Neural cell (in vitro differentiated cells): ENCODE measurements at regions not wholly inside any gene's neighbourhood (a gene's known extent, or its start where the extent isn't known, plus 50 kb on each side); places are given as distances from the start of the nearest gene placed in this dataset.

ENCODE experiments used
- H2AFZ ChIP-seq: fragments of 200-600, 300-800 bp; sonication (generic), shearing (Covaris generic); 2 replicates; pipeline ENCODE4 v1.6.0; 2014; ENCODE audit warnings: low read depth, mild to moderate bottlenecking, antibody characterized with exemption, low read length, moderate library complexity
- H3F3A ChIP-seq: fragments of 200-600 bp; shearing (Covaris generic); 2 replicates; pipeline ENCODE4 v1.6.1; 2016; ENCODE audit warnings: mild to moderate bottlenecking, moderate library complexity, mixed read lengths, antibody characterized with exemption, low read length; ENCODE audit not compliant: insufficient read depth, poor library complexity, severe bottlenecking
- H3K27ac ChIP-seq: fragments of 200-600, 300-800 bp; sonication (generic), shearing (Covaris generic); 2 replicates; pipeline ENCODE4 v1.5.1; 2014; ENCODE audit warnings: mild to moderate bottlenecking, low read length, moderate library complexity
- H3K27me3 ChIP-seq: fragments of 300-800, 200-600 bp; sonication (generic), shearing (Covaris generic); 2 replicates; pipeline ENCODE4 v1.6.0; 2014; ENCODE audit warnings: mild to moderate bottlenecking, low read depth, low read length, moderate library complexity; ENCODE audit not compliant: insufficient read depth
- H3K36me3 ChIP-seq: fragments of 300-800, 200-600 bp; sonication (generic), shearing (Covaris generic); 2 replicates; pipeline ENCODE4 v1.5.1; 2014; ENCODE audit warnings: mild to moderate bottlenecking, antibody characterized with exemption, low read length, moderate library complexity; ENCODE audit not compliant: insufficient read depth
- H3K4me2 ChIP-seq: fragments of 300-800, 200-600 bp; sonication (generic), shearing (Covaris generic); 2 replicates; pipeline ENCODE4 v1.6.0; 2014; ENCODE audit warnings: mild to moderate bottlenecking, low read length
- H3K4me3 ChIP-seq: fragments of 300-800, 200-600 bp; sonication (generic), shearing (Covaris generic); 2 replicates; pipeline ENCODE4 v1.5.1; 2014; ENCODE audit warnings: mild to moderate bottlenecking, low read length, moderate library complexity
- H3K79me2 ChIP-seq: fragments of 200-600 bp; shearing (Covaris generic); replicated peaks from 2 replicates; pipeline ENCODE4 v1.6.0; 2014; ENCODE audit warnings: mild to moderate bottlenecking, low read length, moderate library complexity; ENCODE audit not compliant: insufficient read depth
- H3K9ac ChIP-seq: fragments of 300-800, 200-600 bp; sonication (generic), shearing (Covaris generic); 2 replicates; pipeline ENCODE4 v1.6.1; 2016; ENCODE audit warnings: mild to moderate bottlenecking, low read length, mixed read lengths
- H3K9me2 ChIP-seq: fragments of 200-600 bp; shearing (Covaris generic); 2 replicates; pipeline ENCODE4 v1.6.1; 2016; ENCODE audit warnings: mild to moderate bottlenecking, low read length, mixed read lengths; ENCODE audit not compliant: insufficient read depth
- H3K9me3 ChIP-seq: fragments of 200-600, 300-800 bp; sonication (generic), shearing (Covaris generic); 2 replicates; pipeline ENCODE4 v1.6.1; 2016; ENCODE audit warnings: mild to moderate bottlenecking, mixed run types, low read length, moderate library complexity, mixed read lengths
- H4K20me1 ChIP-seq: fragments of 200-600 bp; shearing (Covaris generic); 2 replicates; pipeline ENCODE4 v1.6.1; 2016; ENCODE audit warnings: mild to moderate bottlenecking, mixed run types; ENCODE audit not compliant: insufficient read depth
- CTCF ChIP-seq: fragments of 450-650 bp; IDR thresholded peaks from 2 replicates; pipeline ENCODE4 v1.5.1; 2014; ENCODE audit warnings: antibody characterized with exemption, mild to moderate bottlenecking, moderate library complexity; ENCODE audit not compliant: poor library complexity, severe bottlenecking
- EP300 ChIP-seq: fragments of 450-650 bp; conservative IDR thresholded peaks from 2 replicates; pipeline ENCODE4 v1.6.1; 2014; ENCODE audit warnings: antibody characterized with exemption, mild to moderate bottlenecking, moderate library complexity; ENCODE audit not compliant: poor library complexity, severe bottlenecking
- EZH2 ChIP-seq: fragments of 200-600, 300-800 bp; shearing (Covaris generic), sonication (generic); IDR thresholded peaks from 2 replicates; pipeline ENCODE4 v1.6.1; 2014; ENCODE audit warnings: antibody characterized with exemption, low read length, borderline replicate concordance, mild to moderate bottlenecking; ENCODE audit not compliant: insufficient read depth, poor library complexity, severe bottlenecking
- MXI1 ChIP-seq: fragments of 450-650 bp; conservative IDR thresholded peaks from 2 replicates; pipeline ENCODE4 v1.6.1; 2014; ENCODE audit warnings: antibody characterized with exemption, mild to moderate bottlenecking; ENCODE audit not compliant: poor library complexity, severe bottlenecking
- POLR2AphosphoS5 ChIP-seq: IDR thresholded peaks from 2 replicates; pipeline ENCODE4 v1.6.1; 2012
- RAD21 ChIP-seq: fragments of 450-650 bp; conservative IDR thresholded peaks from 2 replicates; pipeline ENCODE4 v1.6.1; 2014; ENCODE audit warnings: antibody characterized with exemption, mild to moderate bottlenecking, moderate library complexity
- REST ChIP-seq: IDR thresholded peaks from 2 replicates; pipeline ENCODE4 v1.6.1; 2012; ENCODE audit warnings: borderline replicate concordance
- SMC3 ChIP-seq: fragments of 450-650 bp; conservative IDR thresholded peaks from 2 replicates; pipeline ENCODE4 v1.6.1; 2014; ENCODE audit warnings: antibody characterized with exemption, mild to moderate bottlenecking, moderate library complexity; ENCODE audit not compliant: poor library complexity
- TAF1 ChIP-seq: IDR thresholded peaks from 2 replicates; pipeline ENCODE4 v1.6.1; 2012; ENCODE audit warnings: low read depth

GRCh38 chr10:130246113-130246512 lies 109.9 kb downstream of the GLRX3 start:
- no peak overlapping the region for H3K4me2 ChIP-seq
- no peaks in the 10 kb centered on the region for H3K9me2 ChIP-seq
- no peak overlapping the region for H3K9ac ChIP-seq
- H3K4me3 ChIP-seq, result no peak overlapping the region
- H3K36me3 ChIP-seq, result no peaks in the 10 kb centered on the region
- no peaks in the 10 kb centered on the region for H3K9me3 ChIP-seq
- no peak overlapping the region for H2AFZ ChIP-seq
- H3K27me3 ChIP-seq, result no peaks in the 10 kb centered on the region
- H3F3A ChIP-seq, result no peaks in the 10 kb centered on the region
- no peak overlapping the region for H3K27ac ChIP-seq
- H3K79me2 ChIP-seq, result no peaks in the 10 kb centered on the region
- TF ChIP-seq POLR2AphosphoS5, result no peak
- TF ChIP-seq MXI1, result no peak
- no peak for TF ChIP-seq SMC3
- no peak for TF ChIP-seq REST
- no peak for TF ChIP-seq RAD21
- no peak for TF ChIP-seq EP300
- TF ChIP-seq CTCF, result no peak
- TF ChIP-seq EZH2, result no peak
- TF ChIP-seq TAF1, result no peak
- H4K20me1 ChIP-seq, result no peaks in the 10 kb centered on the region

GRCh38 chr10:130250127-130250526 lies 113.9 kb downstream of the GLRX3 start:
- no peaks in the 10 kb centered on the region for H3K9me2 ChIP-seq
- no peaks in the 10 kb centered on the region for H4K20me1 ChIP-seq
- TF ChIP-seq REST, result no peak
- TF ChIP-seq TAF1, result no peak
- no peak for TF ChIP-seq SMC3
- TF ChIP-seq EP300, result no peak
- no peak for TF ChIP-seq EZH2
- TF ChIP-seq POLR2AphosphoS5, result no peak
- no peak for TF ChIP-seq CTCF
- no peak for TF ChIP-seq RAD21
- TF ChIP-seq MXI1, result no peak
- no peaks in the 10 kb centered on the region for H3K9me3 ChIP-seq
- H3K9ac ChIP-seq, result no peak overlapping the region
- no peak overlapping the region for H2AFZ ChIP-seq
- no peak overlapping the region for H3K4me2 ChIP-seq
- H3K27me3 ChIP-seq, result no peaks in the 10 kb centered on the region
- no peak overlapping the region for H3K27ac ChIP-seq
- H3K79me2 ChIP-seq, result no peaks in the 10 kb centered on the region
- H3K36me3 ChIP-seq, result no peaks in the 10 kb centered on the region
- H3F3A ChIP-seq, result no peaks in the 10 kb centered on the region
- no peak overlapping the region for H3K4me3 ChIP-seq
